PC-9 (cell line): ENCODE measurements at regions not wholly inside any gene's neighbourhood (a gene's known extent, or its start where the extent isn't known, plus 50 kb on each side); places are given as distances from the start of the nearest gene placed in this dataset.

Source experiments
- EZH2 ChIP-seq: fragments of 200-600 bp; sonication (generic); IDR thresholded peaks from 2 replicates; pipeline ENCODE4 v1.8.0; 2017; ENCODE audit warnings: antibody characterized with exemption, low read depth
- TF ChIP-seq, protein P1 (sequence below): fragments of 200-600 bp; sonication (generic); conservative IDR thresholded peaks from 2 replicates; pipeline ENCODE4 v1.6.1; 2017; ENCODE audit warnings: mixed run types, antibody characterized with exemption, mild to moderate bottlenecking, moderate library complexity

DNA sequence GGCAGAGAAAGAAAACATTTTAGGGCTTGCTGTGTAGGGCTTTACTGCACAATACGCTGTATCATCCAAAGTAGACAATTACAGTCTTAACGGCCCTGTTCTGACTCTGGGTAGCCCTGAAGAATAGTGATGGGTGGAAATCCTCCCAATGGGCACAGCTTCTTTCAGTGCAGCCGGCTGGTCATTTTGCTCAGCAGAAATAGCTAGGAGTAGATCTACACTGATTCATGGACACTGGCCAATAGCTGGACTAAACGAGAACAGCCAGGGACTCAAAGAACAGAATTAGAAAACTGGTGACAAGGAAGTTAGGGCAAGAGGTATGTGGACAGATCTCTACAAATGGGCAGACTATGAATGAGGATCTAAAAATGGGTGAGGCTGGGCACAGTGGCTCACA lies 69.3 kb downstream of the IARS1 start:
- TF ChIP-seq, protein P1, sequence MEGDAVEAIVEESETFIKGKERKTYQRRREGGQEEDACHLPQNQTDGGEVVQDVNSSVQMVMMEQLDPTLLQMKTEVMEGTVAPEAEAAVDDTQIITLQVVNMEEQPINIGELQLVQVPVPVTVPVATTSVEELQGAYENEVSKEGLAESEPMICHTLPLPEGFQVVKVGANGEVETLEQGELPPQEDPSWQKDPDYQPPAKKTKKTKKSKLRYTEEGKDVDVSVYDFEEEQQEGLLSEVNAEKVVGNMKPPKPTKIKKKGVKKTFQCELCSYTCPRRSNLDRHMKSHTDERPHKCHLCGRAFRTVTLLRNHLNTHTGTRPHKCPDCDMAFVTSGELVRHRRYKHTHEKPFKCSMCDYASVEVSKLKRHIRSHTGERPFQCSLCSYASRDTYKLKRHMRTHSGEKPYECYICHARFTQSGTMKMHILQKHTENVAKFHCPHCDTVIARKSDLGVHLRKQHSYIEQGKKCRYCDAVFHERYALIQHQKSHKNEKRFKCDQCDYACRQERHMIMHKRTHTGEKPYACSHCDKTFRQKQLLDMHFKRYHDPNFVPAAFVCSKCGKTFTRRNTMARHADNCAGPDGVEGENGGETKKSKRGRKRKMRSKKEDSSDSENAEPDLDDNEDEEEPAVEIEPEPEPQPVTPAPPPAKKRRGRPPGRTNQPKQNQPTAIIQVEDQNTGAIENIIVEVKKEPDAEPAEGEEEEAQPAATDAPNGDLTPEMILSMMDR: no peak
- no peak for TF ChIP-seq EZH2
